ENCODE measurements at regions not wholly inside any gene's neighbourhood (a gene's known extent, or its start where the extent isn't known, plus 50 kb on each side); places are given as distances from the start of the nearest gene placed in this dataset.
"Not testable (repeated sequence)": the region's sequence is repeated elsewhere in the genome, so short reads cannot be mapped to it uniquely, and the experiment has no call there.

DNA sequence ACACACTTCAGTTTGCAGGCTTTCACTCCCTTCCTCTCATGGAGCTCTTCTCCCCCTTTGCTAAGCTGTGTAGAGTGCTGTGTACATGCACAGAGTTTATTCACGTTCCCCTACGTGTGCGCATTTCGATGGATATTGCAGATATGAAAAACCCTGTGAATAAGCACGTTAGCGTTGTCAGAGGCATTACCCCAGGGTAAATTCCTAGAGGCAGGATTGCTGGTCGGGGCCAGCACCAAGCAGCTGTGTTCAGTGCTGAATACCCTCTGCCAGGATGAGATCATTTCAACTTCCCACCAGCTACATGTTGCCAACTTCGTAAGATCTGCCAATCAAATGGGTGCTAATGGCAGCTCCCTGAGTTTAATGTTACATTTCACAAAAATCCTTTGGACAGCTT, 172.3 kb upstream of the PPP1R26 start:
- TF ChIP-seq EP300 (IDR thresholded peaks at IDR 0.05) (no peak), POLR2A (IDR thresholded peaks at IDR 0.05; ENCODE audit: low read depth) (no peak), POLR2AphosphoS5 (IDR thresholded peaks at IDR 0.05) (no peak)
- TF ChIP-seq, protein P1, sequence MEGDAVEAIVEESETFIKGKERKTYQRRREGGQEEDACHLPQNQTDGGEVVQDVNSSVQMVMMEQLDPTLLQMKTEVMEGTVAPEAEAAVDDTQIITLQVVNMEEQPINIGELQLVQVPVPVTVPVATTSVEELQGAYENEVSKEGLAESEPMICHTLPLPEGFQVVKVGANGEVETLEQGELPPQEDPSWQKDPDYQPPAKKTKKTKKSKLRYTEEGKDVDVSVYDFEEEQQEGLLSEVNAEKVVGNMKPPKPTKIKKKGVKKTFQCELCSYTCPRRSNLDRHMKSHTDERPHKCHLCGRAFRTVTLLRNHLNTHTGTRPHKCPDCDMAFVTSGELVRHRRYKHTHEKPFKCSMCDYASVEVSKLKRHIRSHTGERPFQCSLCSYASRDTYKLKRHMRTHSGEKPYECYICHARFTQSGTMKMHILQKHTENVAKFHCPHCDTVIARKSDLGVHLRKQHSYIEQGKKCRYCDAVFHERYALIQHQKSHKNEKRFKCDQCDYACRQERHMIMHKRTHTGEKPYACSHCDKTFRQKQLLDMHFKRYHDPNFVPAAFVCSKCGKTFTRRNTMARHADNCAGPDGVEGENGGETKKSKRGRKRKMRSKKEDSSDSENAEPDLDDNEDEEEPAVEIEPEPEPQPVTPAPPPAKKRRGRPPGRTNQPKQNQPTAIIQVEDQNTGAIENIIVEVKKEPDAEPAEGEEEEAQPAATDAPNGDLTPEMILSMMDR (IDR thresholded peaks at IDR 0.05) = no peak
- H3K36me3 ChIP-seq = no peaks in the 10 kb centered on the region
- 82% methylated on average over 8 of the region's 8 CpGs for WGBS
- peaks cover 0 to 7% (median 5%) of the 10 kb centered on the region in 4 donors for H3K9me3 ChIP-seq
- H3K4me3 ChIP-seq = no peak overlapping the region
- peak overlapping the region in 1 of 4 donors; percentile 33 for H3K27ac ChIP-seq (replicated peaks in 1 of 4)
- no peaks in the 10 kb centered on the region for H3K4me1 ChIP-seq
- H3K27me3 ChIP-seq = peaks cover 0 to 85% (median 0%) of the 10 kb centered on the region in 4 donors
- no peak for DNase-seq (ENCODE audit: extremely low spot score)
- intact Hi-C loops (cut with DNase I) = no loop called here

DNA sequence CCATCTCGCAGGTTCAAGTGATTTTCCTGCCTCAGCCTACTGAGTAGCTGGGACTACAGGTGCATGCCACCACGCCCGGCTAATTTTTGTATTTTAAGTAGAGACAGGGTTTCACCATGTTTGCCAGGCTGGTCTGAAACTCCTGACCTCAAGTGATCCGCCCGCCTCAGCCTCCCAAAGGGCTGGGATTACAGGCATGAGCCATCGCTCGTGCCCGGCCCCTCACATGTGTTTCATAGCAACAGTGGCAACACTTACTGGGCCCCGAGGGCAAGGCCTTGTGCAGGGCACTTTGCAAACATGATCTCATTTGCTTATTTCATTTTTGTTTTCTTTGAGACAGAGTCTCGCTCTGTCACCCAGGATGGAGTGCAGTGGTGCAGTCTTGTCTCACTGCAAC, 171.7 kb upstream of the PPP1R26 start:
- H3K9me3 ChIP-seq = peaks cover 0 to 13% (median 11%) of the 10 kb centered on the region in 4 donors
- 84% methylated on average over 10 of the region's 10 CpGs for WGBS

DNA sequence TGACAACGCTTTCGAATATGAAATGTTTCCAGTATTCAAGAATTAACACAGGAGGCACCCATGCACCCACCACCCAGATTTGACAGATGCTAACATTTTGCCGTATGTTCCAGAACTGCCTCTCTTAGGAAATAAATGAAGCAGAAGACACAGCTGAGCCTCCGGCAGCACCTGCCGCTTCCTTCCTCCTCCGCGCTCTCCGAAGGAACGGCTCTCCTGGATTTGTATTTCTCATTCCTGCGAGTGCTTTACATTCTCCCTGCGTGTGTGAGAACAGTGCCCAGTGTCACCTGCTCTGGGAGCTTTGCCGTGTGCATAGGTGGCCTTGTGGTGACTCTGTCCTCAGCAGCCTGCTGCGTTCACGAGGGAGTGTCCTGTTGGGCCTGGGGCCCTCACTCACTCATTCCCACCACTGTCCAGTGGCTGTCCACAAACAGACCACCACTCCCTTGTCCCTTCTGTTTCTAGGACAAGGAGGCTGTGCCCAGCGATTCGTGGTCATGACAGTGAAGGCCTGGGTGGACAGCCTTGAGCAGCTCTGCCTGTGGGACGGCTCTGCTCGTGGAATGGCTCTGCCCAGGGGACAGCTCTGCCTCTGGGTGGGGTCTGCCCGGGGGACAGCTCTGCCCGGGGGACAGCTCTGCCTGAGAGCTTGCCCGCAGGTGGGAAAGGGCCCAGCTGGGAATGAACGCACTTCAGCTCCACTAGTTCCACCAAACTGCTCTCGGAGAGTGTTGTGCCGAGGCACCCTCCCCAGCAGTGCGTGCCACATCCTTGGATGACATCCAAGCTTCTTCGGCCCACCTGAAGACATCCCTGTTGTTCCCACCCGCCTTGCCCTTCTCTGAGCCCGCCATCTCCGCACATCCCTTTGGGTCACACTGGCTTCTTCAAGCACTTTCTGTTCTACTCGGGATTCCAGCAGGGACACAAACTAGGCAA, 170.5 kb upstream of the PPP1R26 start:
- DNase-seq (ENCODE audit: extremely low spot score) = no peak
- Histone ChIP-seq H3K4me1 (no peaks in the 10 kb centered on the region), H3K27me3 (peaks cover 0 to 75% (median 0%) of the 10 kb centered on the region in 4 donors), H3K4me3 (no peak overlapping the region), H3K27ac (replicated peaks in 1 of 4) (no peak overlapping the region), H3K9me3 (peaks cover 0 to 21% (median 20%) of the 10 kb centered on the region in 4 donors), H3K36me3 (no peaks in the 10 kb centered on the region)
- TF ChIP-seq EP300 (IDR thresholded peaks at IDR 0.05) (no peak), POLR2AphosphoS5 (IDR thresholded peaks at IDR 0.05) (no peak), POLR2A (IDR thresholded peaks at IDR 0.05; ENCODE audit: low read depth) (no peak)
- TF ChIP-seq, protein P1 (IDR thresholded peaks at IDR 0.05) = no peak
- intact Hi-C loops (cut with DNase I) = no loop called here
- 83% methylated on average over 30 of the region's 30 CpGs for WGBS

More for the DNA sequence above, 171.7 kb upstream of the PPP1R26 start:
- H3K36me3 ChIP-seq; H3K4me3 ChIP-seq; H3K4me1 ChIP-seq; H3K27ac ChIP-seq (replicated peaks in 1 of 4); DNase-seq (ENCODE audit: extremely low spot score); intact Hi-C loops (cut with DNase I): not testable (repeated sequence)
- peaks cover 0 to 84% (median 0%) of the 10 kb centered on the region in 4 donors for H3K27me3 ChIP-seq

DNA sequence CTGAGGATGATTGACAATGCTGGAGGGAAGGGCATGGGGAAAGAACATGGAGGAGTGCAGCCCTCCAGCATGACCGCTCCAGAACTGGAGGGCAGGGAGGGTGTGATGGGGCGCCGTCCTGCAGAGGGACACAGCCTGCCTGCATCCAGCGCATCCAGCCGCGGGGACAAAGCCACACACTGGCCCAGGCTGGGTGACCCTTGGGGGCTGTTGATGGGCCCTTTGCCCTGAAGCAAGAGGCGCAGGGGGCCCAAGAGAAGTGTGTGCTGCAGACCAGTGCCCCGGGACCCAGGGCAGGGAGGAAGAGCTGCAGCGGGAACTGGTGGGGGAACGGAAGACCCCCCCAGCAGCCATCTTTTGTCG, 169.8 kb upstream of the PPP1R26 start:
- Histone ChIP-seq H3K36me3 (no peaks in the 10 kb centered on the region), H3K4me1 (no peaks in the 10 kb centered on the region), H3K4me3 (no peak overlapping the region), H3K9me3 (peaks cover 0 to 21% (median 20%) of the 10 kb centered on the region in 4 donors), H3K27ac (replicated peaks in 1 of 4) (no peak overlapping the region), H3K27me3 (peaks cover 0 to 72% (median 0%) of the 10 kb centered on the region in 4 donors)
- no peak for TF ChIP-seq EP300 (IDR thresholded peaks at IDR 0.05)
- no peak for TF ChIP-seq POLR2AphosphoS5 (IDR thresholded peaks at IDR 0.05)
- TF ChIP-seq, protein P1 (IDR thresholded peaks at IDR 0.05) = no peak
- TF ChIP-seq POLR2A (IDR thresholded peaks at IDR 0.05; ENCODE audit: low read depth) = no peak
- intact Hi-C loops (cut with DNase I) = no loop called here
- DNase-seq (ENCODE audit: extremely low spot score) = no peak
- WGBS = 87% methylated on average over 8 of the region's 11 CpGs

DNA sequence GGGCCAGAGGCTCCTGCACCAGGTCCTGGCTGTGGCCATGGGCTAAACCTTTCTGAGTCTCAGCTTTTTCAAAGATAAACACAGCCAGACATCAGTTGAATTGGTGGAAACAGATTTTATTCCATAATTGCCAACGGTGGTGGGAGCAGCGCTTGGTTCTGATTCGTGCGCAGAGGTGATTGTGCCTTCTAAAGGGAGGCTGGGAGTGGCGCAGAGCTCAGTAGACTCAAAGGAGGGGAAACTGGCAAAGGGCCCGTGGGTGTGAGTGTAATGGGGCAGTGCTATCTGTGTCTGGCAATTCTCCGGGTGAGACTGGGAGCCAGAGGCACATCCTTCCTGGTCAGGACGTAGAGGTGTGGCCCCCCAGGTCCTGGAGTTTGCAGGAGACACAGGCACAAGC, 169.4 kb upstream of the PPP1R26 start:
- no peaks in the 10 kb centered on the region for H3K4me1 ChIP-seq
- H3K4me3 ChIP-seq = no peak overlapping the region
- WGBS = 71% methylated on average over 8 of the region's 8 CpGs
- no peak overlapping the region for H3K27ac ChIP-seq (replicated peaks in 1 of 4)
- DNase-seq (ENCODE audit: extremely low spot score) = no peak
- peaks cover 0 to 72% (median 0%) of the 10 kb centered on the region in 4 donors for H3K27me3 ChIP-seq
- TF ChIP-seq POLR2A (IDR thresholded peaks at IDR 0.05; ENCODE audit: low read depth) (no peak), EP300 (IDR thresholded peaks at IDR 0.05) (no peak)
- TF ChIP-seq, protein P1 (IDR thresholded peaks at IDR 0.05) = no peak
- no peaks in the 10 kb centered on the region for H3K36me3 ChIP-seq
- H3K9me3 ChIP-seq = peaks cover 0 to 21% (median 20%) of the 10 kb centered on the region in 4 donors
- intact Hi-C loops (cut with DNase I) = no loop called here
